C4-2B (cell line): ENCODE measurements at regions not wholly inside any gene's neighbourhood (a gene's known extent, or its start where the extent isn't known, plus 50 kb on each side); places are given as distances from the start of the nearest gene placed in this dataset.

Experiments
- H3K27ac ChIP-seq: fragments of 450-650 bp; 2 replicates; pipeline ENCODE4 v1.5.1; 2017
- ZFX ChIP-seq: fragments of 450-650 bp; IDR thresholded peaks from 2 replicates; pipeline ENCODE4 v1.6.1; 2017
- TF ChIP-seq, protein P1 (sequence below): fragments of 450-650 bp; conservative IDR thresholded peaks from 2 replicates; pipeline ENCODE4 v1.5.1; 2017; ENCODE audit warnings: mild to moderate bottlenecking

GRCh38 chr2:177093371-177093770 lies 119.2 kb upstream of the HNRNPA3 start:
- no peak for TF ChIP-seq ZFX
- TF ChIP-seq, protein P1, sequence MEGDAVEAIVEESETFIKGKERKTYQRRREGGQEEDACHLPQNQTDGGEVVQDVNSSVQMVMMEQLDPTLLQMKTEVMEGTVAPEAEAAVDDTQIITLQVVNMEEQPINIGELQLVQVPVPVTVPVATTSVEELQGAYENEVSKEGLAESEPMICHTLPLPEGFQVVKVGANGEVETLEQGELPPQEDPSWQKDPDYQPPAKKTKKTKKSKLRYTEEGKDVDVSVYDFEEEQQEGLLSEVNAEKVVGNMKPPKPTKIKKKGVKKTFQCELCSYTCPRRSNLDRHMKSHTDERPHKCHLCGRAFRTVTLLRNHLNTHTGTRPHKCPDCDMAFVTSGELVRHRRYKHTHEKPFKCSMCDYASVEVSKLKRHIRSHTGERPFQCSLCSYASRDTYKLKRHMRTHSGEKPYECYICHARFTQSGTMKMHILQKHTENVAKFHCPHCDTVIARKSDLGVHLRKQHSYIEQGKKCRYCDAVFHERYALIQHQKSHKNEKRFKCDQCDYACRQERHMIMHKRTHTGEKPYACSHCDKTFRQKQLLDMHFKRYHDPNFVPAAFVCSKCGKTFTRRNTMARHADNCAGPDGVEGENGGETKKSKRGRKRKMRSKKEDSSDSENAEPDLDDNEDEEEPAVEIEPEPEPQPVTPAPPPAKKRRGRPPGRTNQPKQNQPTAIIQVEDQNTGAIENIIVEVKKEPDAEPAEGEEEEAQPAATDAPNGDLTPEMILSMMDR = no peak
- no peak overlapping the region for H3K27ac ChIP-seq

DNA sequence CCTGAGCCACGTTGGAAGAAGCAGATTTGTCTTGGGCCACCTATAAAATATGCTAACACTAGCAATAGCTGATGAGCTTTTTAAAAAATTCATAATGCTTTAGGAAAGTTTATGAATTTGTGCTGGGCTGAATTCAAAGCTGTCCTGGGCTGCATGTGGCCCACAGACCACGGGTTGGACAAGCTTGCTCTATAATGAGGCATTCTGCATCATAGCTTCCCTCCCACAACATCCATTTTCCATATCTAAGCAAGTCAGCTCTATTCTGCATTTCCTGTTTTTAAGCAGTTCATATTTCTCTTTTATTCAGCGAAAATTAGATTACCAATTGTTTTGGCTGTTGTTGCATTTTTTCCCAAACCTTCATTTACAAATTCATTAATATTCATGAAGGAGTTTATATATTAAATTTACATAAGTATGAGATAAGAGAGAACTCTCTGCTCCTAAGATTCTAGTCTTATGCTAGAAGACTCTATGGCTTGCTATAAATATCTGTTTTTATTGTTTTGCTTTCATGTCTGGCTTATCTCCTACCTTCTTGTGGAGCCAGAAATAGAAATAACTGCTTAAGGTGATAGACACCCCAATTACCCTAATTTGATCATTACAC lies 114.5 kb upstream of the HNRNPA3 start:
- TF ChIP-seq ZFX = no peak
- TF ChIP-seq, protein P1 = no peak
- H3K27ac ChIP-seq = no peak overlapping the region

DNA sequence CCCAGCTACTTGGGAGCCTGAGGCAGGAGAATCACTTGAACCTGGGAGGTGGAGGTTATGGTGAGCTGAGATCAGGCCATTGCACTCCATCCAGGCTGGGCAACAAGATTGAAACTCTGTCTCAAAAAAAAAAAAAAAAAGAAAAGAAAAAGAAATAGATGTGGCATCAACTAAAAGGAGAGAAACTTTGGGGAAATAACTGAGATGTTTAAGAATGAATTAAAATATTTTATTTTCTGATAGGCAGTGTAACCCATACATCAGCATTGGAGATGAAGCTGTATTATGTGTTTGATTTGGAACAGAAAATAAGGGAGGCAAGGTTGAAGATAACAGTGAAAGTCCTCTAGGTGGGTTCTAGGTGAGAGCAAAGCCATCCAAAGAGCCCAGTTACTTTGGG lies 110.7 kb upstream of the HNRNPA3 start:
- no peak overlapping the region for H3K27ac ChIP-seq
- TF ChIP-seq ZFX = no peak
- TF ChIP-seq, protein P1 = no peak

- H3K27ac ChIP-seq = no peak overlapping the region
- TF ChIP-seq, protein P1 = peak; percentile 24
- no peak for TF ChIP-seq ZFX
Measured at GRCh38 chr2:177106212-177106611, 106.4 kb upstream of the HNRNPA3 start.

DNA sequence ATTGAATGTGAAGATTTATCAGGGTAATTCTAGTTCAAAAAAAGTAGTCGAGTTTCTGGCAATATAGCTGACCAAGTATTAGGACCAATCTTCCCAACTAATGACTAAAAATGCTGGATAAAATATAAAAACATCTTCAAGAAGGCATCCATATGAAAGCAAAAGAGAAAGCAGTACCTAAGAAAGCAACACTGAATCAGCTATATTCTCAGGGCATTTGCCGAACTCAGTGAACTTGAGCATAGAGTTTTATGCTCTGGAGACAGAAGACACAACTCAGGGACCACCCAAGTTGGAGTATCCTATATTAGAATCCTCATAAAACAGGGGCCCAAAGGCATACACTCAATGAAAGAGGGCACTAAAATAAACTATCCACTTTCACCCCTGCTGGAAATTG lies 103.7 kb upstream of the HNRNPA3 start:
- H3K27ac ChIP-seq = no peak overlapping the region
- TF ChIP-seq, protein P1 = no peak
- TF ChIP-seq ZFX = no peak

DNA sequence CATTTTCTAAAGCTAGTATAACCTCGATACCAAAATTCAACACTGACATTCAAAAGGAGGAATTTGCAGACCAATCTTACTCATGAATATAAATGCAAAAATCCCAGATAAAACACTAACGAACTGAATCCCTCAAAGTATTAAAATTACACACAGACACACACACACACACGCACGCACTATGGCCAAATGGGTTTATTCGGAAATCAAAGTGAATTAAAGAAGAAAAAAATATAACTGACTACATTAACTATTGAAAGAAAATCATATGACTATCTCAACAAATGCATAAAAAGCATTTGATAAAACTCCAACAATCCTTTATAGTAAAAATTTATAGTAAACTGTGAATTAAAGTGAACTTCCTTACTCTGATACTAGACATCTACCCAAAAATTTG lies 97.9 kb upstream of the HNRNPA3 start:
- no peak overlapping the region for H3K27ac ChIP-seq
- TF ChIP-seq, protein P1 = no peak
- no peak for TF ChIP-seq ZFX

DNA sequence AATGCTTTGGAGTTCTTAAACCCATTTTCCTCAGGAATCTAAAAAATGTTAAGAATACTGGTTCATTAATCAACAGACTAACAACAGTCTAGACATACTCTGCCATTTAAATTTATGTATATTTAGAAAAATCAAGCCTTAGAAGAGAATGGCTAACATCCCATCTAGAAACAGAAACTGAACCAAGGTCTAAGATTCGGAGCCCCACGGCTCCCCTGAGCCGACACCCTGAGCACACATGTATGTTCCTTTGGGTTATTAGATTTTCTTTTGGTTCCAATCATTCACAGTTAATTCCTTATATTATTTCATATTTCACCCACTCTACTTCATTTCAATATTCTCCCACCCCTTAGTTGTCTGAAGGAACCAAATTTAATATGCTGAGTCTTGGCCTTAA lies 94.8 kb upstream of the HNRNPA3 start:
- TF ChIP-seq, protein P1 = no peak
- TF ChIP-seq ZFX = no peak
- no peak overlapping the region for H3K27ac ChIP-seq
